GM23338 (cell line): ENCODE measurements at regions not wholly inside any gene's neighbourhood (a gene's known extent, or its start where the extent isn't known, plus 50 kb on each side); places are given as distances from the start of the nearest gene placed in this dataset.

ENCODE experiments used
- CREB1 ChIP-seq: fragments of 250-450 bp; sonication (Bioruptor Pico); IDR thresholded peaks from 2 replicates; pipeline ENCODE4 v1.5.0; 2020; ENCODE audit warnings: low read depth, mild to moderate bottlenecking, moderate library complexity
- CTCF ChIP-seq, 2 experiments: fragments of 200-600 bp in 1 of 2; sonication (generic) in 1 of 2; conservative IDR thresholded peaks; 2 replicates each; pipeline versions ENCODE4 v1.5.1 to v1.6.1; 2016 to 2017; ENCODE audit warnings: antibody characterized with exemption in 2 of 2, low read depth in 2 of 2, mild to moderate bottlenecking in 2 of 2, moderate library complexity in 1 of 2
- ETS1 ChIP-seq: IDR thresholded peaks from 2 replicates; pipeline ENCODE4 v1.6.1; 2016; ENCODE audit warnings: antibody characterized with exemption
- EZH2 ChIP-seq: fragments of 200-600 bp; sonication (generic); IDR thresholded peaks from one replicate; pipeline ENCODE4 v1.8.0; 2017; ENCODE audit warnings: antibody characterized with exemption, mild to moderate bottlenecking, low read depth; ENCODE audit not compliant: unreplicated experiment
- EZH2phosphoT487 ChIP-seq: fragments of 200-600 bp; sonication (generic); IDR thresholded peaks from one replicate; pipeline ENCODE4 v1.8.1; 2018; ENCODE audit warnings: antibody characterized with exemption; ENCODE audit not compliant: unreplicated experiment
- NANOG ChIP-seq: IDR thresholded peaks from 2 replicates; pipeline ENCODE4 v1.6.1; 2016; ENCODE audit warnings: antibody characterized with exemption, borderline replicate concordance
- POLR2AphosphoS5 ChIP-seq: IDR thresholded peaks from 2 replicates; pipeline ENCODE4 v1.6.1; 2016; ENCODE audit warnings: antibody characterized with exemption, low read depth
- REST ChIP-seq: IDR thresholded peaks from one replicate; pipeline ENCODE4 v1.6.1; 2018; ENCODE audit warnings: antibody characterized with exemption; ENCODE audit not compliant: unreplicated experiment
- ZNF114 ChIP-seq: fragments of 250-450 bp; sonication (Bioruptor Pico); IDR thresholded peaks from 2 replicates; pipeline ENCODE4 v1.5.0; 2020; ENCODE audit warnings: mild to moderate bottlenecking, moderate library complexity
- ZNF331 ChIP-seq: fragments of 250-450 bp; sonication (Bioruptor Pico); IDR thresholded peaks from 2 replicates; pipeline ENCODE4 v1.5.0; 2020; ENCODE audit warnings: low read depth, mild to moderate bottlenecking, moderate library complexity

GRCh38 chr5:39716532-39717028 lies 291.8 kb upstream of the DAB2 start:
- TF ChIP-seq CTCF (conservative IDR thresholded peaks at IDR 0.05; ENCODE audit: low read depth in 2 of 2), result peak; percentile 57 to 76
- no peak for TF ChIP-seq POLR2AphosphoS5
- TF ChIP-seq REST, result no peak
- TF ChIP-seq ETS1, result no peak
- TF ChIP-seq EZH2, result no peak
- TF ChIP-seq CREB1 (CRISPR knock-in tag), result no peak
- TF ChIP-seq NANOG, result no peak
- no peak for TF ChIP-seq EZH2phosphoT487
- no peak for TF ChIP-seq ZNF114 (CRISPR knock-in tag)
- no peak for TF ChIP-seq ZNF331 (CRISPR knock-in tag)
